Natural killer cell (primary cell): ENCODE measurements at regions not wholly inside any gene's neighbourhood (a gene's known extent, or its start where the extent isn't known, plus 50 kb on each side); places are given as distances from the start of the nearest gene placed in this dataset.
A peak's percentile ranks its signal among the peaks of the same experiment; 100 is the strongest.

ENCODE experiments used
- ATAC-seq, 3 donors: fragments of 150-1000 bp in 2 of 3; fragments of 200-7000 bp in 1 of 3; cut with Tn5 transposase; 1 replicate in 1 of 3; 2 replicates in 2 of 3; pipeline ENCODE4 v1.10.0; 2021; ENCODE audit warnings: mild to moderate bottlenecking in 2 of 3, moderate library complexity in 2 of 3
- DNase-seq, 2 donors: peaks; one replicate each; pipeline versions ENCODE4 v3.0.0 to v3.0.0-alpha.2; 2013 to 2021; ENCODE audit warnings: mixed read lengths in 1 of 2
- H3K27ac ChIP-seq: one replicate; pipeline ENCODE4 v1.5.1; 2013; ENCODE audit warnings: mild to moderate bottlenecking, low read length
- H3K27me3 ChIP-seq: one replicate; pipeline ENCODE4 v1.6.1; 2013; ENCODE audit warnings: low read length; ENCODE audit not compliant: control insufficient read depth, insufficient read depth
- H3K36me3 ChIP-seq: one replicate; pipeline ENCODE4 v1.6.1; 2013; ENCODE audit warnings: low read length; ENCODE audit not compliant: control insufficient read depth, insufficient read depth
- H3K4me1 ChIP-seq: one replicate; pipeline ENCODE4 v1.6.1; 2013; ENCODE audit warnings: low read length; ENCODE audit not compliant: control insufficient read depth, insufficient read depth
- H3K4me3 ChIP-seq: one replicate; pipeline ENCODE4 v1.5.1; 2013; ENCODE audit warnings: low read length
- H3K9me3 ChIP-seq: one replicate; pipeline ENCODE4 v1.6.1; 2013; ENCODE audit warnings: low read length; ENCODE audit not compliant: control insufficient read depth, insufficient read depth
- H3K27ac Mint-ChIP-seq, 2 donors: one replicate each; pipeline ENCODE4 v1.8.0; 2022; ENCODE audit warnings: mild to moderate bottlenecking in 2 of 2, mixed read lengths in 2 of 2, moderate library complexity in 1 of 2
- H3K27me3 Mint-ChIP-seq, 2 donors: one replicate each; pipeline ENCODE4 v1.8.0; 2022; ENCODE audit warnings: low read depth in 2 of 2, mixed read lengths in 2 of 2
- H3K36me3 Mint-ChIP-seq: one replicate; pipeline ENCODE4 v1.8.0; 2022; ENCODE audit warnings: mixed read lengths
- H3K4me1 Mint-ChIP-seq, 2 donors: one replicate each; pipeline ENCODE4 v1.8.0; 2022; ENCODE audit warnings: mixed read lengths in 2 of 2
- H3K4me3 Mint-ChIP-seq: one replicate; pipeline ENCODE4 v1.8.0; 2022; ENCODE audit warnings: mild to moderate bottlenecking, moderate library complexity, mixed read lengths
- H3K9me3 Mint-ChIP-seq, 2 donors: one replicate each; pipeline ENCODE4 v1.8.0; 2022; ENCODE audit warnings: mixed read lengths in 2 of 2
- CTCF ChIP-seq: fragments of 200-600 bp; IDR thresholded peaks from one replicate; pipeline ENCODE4 v1.8.0; 2022; ENCODE audit warnings: antibody characterized with exemption
- WGBS: methylation state at CpG from one replicate; pipeline ENCODE4 v1.1.7; 2013; ENCODE audit warnings: missing lambda C conversion rate; ENCODE audit not compliant: insufficient coverage; 5-methylcytosine and 5-hydroxymethylcytosine counted together
- intact Hi-C: fragments of 100-400 bp; cut with micrococcal nuclease; formaldehyde crosslinking; loops from one replicate; pipeline ENCODE4 v1.14.2; 2022

GRCh38 chr10:83863283-83863966 is 275.9 kb upstream of the GHITM start:
- no peaks in the 10 kb centered on the region for H3K9me3 ChIP-seq
- no peak for ATAC-seq
- H3K27me3 ChIP-seq = no peaks in the 10 kb centered on the region
- WGBS = 96% methylated on average over 7 of the region's 7 CpGs
- Mint-ChIP-seq H3K9me3 (peaks cover 2 to 7% of the 10 kb centered on the region in 2 donors), H3K4me1 (no peaks in the 10 kb centered on the region), H3K36me3 (no peaks in the 10 kb centered on the region), H3K4me3 (no peak overlapping the region), H3K27me3 (peaks cover 0 to 2% of the 10 kb centered on the region in 2 donors), H3K27ac (no peak overlapping the region)
- H3K27ac ChIP-seq = no peak overlapping the region
- intact Hi-C loops = no loop called here
- H3K4me1 ChIP-seq = no peaks in the 10 kb centered on the region
- TF ChIP-seq CTCF = no peak
- DNase-seq = no peak
- no peaks in the 10 kb centered on the region for H3K36me3 ChIP-seq
- no peak overlapping the region for H3K4me3 ChIP-seq

GRCh38 chr10:83869898-83870297 is 269.4 kb upstream of the GHITM start:
- no peak for TF ChIP-seq CTCF
- WGBS = 82% methylated on average over 6 of the region's 6 CpGs
- DNase-seq (no peak), ATAC-seq (no peak)
- H3K4me1 ChIP-seq = no peaks in the 10 kb centered on the region
- Mint-ChIP-seq H3K27ac (no peak overlapping the region), H3K9me3 (no peaks in the 10 kb centered on the region), H3K27me3 (no peaks in the 10 kb centered on the region), H3K4me1 (no peaks in the 10 kb centered on the region), H3K4me3 (no peak overlapping the region), H3K36me3 (no peaks in the 10 kb centered on the region)
- H3K4me3 ChIP-seq = no peak overlapping the region
- no peaks in the 10 kb centered on the region for H3K36me3 ChIP-seq
- intact Hi-C loops = no loop called here
- no peak overlapping the region for H3K27ac ChIP-seq
- no peaks in the 10 kb centered on the region for H3K27me3 ChIP-seq
- no peaks in the 10 kb centered on the region for H3K9me3 ChIP-seq

GRCh38 chr10:83871187-83872081 is 267.9 kb upstream of the GHITM start:
- Mint-ChIP-seq H3K27ac (no peak overlapping the region), H3K4me3 (no peak overlapping the region), H3K36me3 (no peaks in the 10 kb centered on the region), H3K27me3 (peaks cover 0 to 6% of the 10 kb centered on the region in 2 donors), H3K9me3 (no peaks in the 10 kb centered on the region), H3K4me1 (no peaks in the 10 kb centered on the region)
- Histone ChIP-seq H3K36me3 (no peaks in the 10 kb centered on the region), H3K4me3 (no peak overlapping the region), H3K27me3 (no peaks in the 10 kb centered on the region), H3K27ac (no peak overlapping the region), H3K9me3 (no peaks in the 10 kb centered on the region), H3K4me1 (no peaks in the 10 kb centered on the region)
- ATAC-seq = peak; percentile 55 to 83 (median 78)
- intact Hi-C loops = no loop called here
- DNase-seq = peak; percentile 29 to 73
- 17% methylated on average over 15 of the region's 18 CpGs for WGBS
- TF ChIP-seq CTCF = peak; percentile 79
